Body of pancreas (tissue), 4 donors: ENCODE measurements at regions not wholly inside any gene's neighbourhood (a gene's known extent, or its start where the extent isn't known, plus 50 kb on each side); places are given as distances from the start of the nearest gene placed in this dataset.

Source experiments
- POLR2A ChIP-seq, 3 donors: fragments of 450-650 bp; IDR thresholded peaks; one replicate each; pipeline ENCODE4 v1.6.1; 2016; ENCODE audit warnings: antibody characterized with exemption in 3 of 3, mild to moderate bottlenecking in 2 of 3
- TF ChIP-seq, protein P1 (sequence below), 7 experiments: fragments of 450-650 bp in 4 of 7; fragments of 200-600 bp in 3 of 7; sonication (generic) in 3 of 7; IDR thresholded peaks; one replicate each; pipeline ENCODE4 v1.5.1; 2016 to 2019; ENCODE audit warnings: antibody characterized with exemption in 7 of 7

DNA sequence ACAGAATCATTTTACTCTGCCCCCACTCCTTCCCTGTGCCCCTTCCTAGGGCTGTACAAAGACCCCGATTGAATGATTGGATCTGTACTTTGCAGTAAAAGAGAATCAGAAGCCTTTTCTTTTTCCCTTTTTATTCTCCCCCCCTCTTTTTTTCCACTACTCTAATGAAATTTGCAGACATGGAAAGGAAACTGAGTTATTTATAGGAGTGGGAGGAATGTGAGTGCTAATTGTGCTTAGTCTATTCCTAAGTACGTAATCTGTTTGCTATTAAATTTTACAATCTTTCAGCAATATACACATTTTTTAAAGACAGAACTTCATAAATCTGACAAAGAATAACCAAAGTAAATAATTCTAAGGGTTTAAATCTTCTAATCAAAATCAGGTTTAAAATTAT lies 314.3 kb downstream of the MAP2K6 start:
- TF ChIP-seq, protein P1, sequence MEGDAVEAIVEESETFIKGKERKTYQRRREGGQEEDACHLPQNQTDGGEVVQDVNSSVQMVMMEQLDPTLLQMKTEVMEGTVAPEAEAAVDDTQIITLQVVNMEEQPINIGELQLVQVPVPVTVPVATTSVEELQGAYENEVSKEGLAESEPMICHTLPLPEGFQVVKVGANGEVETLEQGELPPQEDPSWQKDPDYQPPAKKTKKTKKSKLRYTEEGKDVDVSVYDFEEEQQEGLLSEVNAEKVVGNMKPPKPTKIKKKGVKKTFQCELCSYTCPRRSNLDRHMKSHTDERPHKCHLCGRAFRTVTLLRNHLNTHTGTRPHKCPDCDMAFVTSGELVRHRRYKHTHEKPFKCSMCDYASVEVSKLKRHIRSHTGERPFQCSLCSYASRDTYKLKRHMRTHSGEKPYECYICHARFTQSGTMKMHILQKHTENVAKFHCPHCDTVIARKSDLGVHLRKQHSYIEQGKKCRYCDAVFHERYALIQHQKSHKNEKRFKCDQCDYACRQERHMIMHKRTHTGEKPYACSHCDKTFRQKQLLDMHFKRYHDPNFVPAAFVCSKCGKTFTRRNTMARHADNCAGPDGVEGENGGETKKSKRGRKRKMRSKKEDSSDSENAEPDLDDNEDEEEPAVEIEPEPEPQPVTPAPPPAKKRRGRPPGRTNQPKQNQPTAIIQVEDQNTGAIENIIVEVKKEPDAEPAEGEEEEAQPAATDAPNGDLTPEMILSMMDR (IDR thresholded peaks at IDR 0.05): no peak
- TF ChIP-seq POLR2A (IDR thresholded peaks at IDR 0.05): no peak
